Muscle of leg (tissue), 3 donors: ENCODE measurements at regions not wholly inside any gene's neighbourhood (a gene's known extent, or its start where the extent isn't known, plus 50 kb on each side); places are given as distances from the start of the nearest gene placed in this dataset.

ENCODE experiments used
- DNase-seq: peaks from one replicate; pipeline ENCODE4 v3.0.0; 2013
- H3K27ac ChIP-seq: one replicate; pipeline ENCODE4 v1.5.1; 2013; ENCODE audit warnings: mild to moderate bottlenecking, low read length, control low read depth
- H3K27me3 ChIP-seq: one replicate; pipeline ENCODE4 v1.6.1; 2013; ENCODE audit warnings: low read length; ENCODE audit not compliant: control insufficient read depth, insufficient read depth
- H3K36me3 ChIP-seq: one replicate; pipeline ENCODE4 v1.6.1; 2013; ENCODE audit warnings: low read length; ENCODE audit not compliant: control insufficient read depth, insufficient read depth
- H3K4me1 ChIP-seq: one replicate; pipeline ENCODE4 v1.6.1; 2013; ENCODE audit warnings: low read length; ENCODE audit not compliant: control insufficient read depth, insufficient read depth
- H3K4me3 ChIP-seq: one replicate; pipeline ENCODE4 v1.5.1; 2013; ENCODE audit warnings: low read length, control low read depth
- H3K9me3 ChIP-seq: replicated peaks from 2 replicates; pipeline ENCODE4 v1.6.1; 2013; ENCODE audit warnings: low read depth, low read length; ENCODE audit not compliant: control insufficient read depth
- WGBS: methylation state at CpG from one replicate; pipeline ENCODE4 v1.1.5; 2013; ENCODE audit warnings: missing lambda C conversion rate; ENCODE audit not compliant: insufficient coverage; 5-methylcytosine and 5-hydroxymethylcytosine counted together

DNA sequence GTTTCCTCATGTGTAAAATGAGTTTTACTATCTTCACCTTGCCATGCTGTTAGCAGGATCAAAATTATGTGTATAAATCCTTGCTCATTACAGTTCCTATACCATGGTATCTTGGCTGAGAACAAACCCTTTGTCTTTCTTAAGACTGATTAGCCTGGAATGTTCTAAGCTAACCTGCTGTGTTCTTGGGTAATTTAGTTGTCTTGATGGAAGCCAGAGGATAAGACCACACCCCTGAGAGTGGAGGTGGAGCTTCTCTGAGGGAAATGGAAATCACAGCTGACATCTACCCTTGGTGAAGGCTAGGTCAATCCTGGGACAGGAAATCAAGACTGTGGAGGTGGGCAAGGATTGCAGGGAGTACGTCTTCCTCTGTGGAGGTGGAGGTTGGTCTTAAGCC, 206.1 kb upstream of the ARHGAP20 start:
- no peak for DNase-seq
- Histone ChIP-seq H3K36me3 (no peaks in the 10 kb centered on the region), H3K4me1 (peaks cover 28% of the 10 kb centered on the region), H3K9me3 (peaks cover 2% of the 10 kb centered on the region), H3K27ac (no peak overlapping the region), H3K27me3 (no peaks in the 10 kb centered on the region), H3K4me3 (no peak overlapping the region)
- WGBS, result 89% methylated on average over 1 of the region's 1 CpG

DNA sequence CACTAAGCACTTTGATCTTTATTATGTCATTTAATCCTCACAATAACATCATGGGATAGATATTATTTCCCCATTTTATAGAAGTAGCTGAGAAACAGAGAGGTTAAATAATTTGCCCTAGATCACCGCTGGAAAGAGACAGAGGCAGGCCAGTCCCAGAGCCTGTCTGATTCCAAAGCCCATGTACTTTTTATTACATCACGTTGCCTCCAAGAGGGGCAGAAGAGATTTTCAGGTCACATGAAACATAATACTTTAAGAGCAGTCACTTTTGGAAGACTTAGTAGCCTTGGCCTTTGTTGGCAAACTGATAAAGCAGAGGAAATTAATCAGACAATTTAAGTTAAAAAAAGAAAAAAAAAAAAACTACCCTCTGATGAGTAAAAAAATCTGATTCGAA, 200.2 kb upstream of the ARHGAP20 start:
- Histone ChIP-seq H3K36me3 (no peaks in the 10 kb centered on the region), H3K4me3 (no peak overlapping the region), H3K27ac (no peak overlapping the region), H3K9me3 (peaks cover 2% of the 10 kb centered on the region), H3K27me3 (no peaks in the 10 kb centered on the region), H3K4me1 (peaks cover 24% of the 10 kb centered on the region)
- peak; percentile 35 for DNase-seq
- no CpG with 5 or more reads among the region's 3 CpGs for WGBS

DNA sequence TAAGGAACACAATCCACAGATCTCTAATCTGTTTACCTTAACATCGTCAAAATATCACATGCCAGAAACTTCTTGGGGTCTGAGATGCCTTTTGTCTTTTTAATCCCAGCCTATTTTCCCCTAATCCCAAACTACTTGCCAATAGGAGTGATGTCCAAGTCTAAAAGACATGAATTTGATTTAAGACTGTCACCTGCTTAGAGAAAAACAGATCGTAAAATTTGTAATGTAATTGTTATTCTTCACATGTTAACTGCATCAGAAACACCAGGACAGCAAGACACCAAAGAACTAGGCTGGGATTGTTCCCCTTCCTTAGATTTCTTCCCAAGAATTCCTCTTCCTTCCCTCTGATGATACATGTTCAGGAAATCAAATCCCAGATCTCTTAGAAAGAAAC, 198.1 kb upstream of the ARHGAP20 start:
- no CpG with 5 or more reads among the region's 2 CpGs for WGBS
- no peak overlapping the region for H3K27ac ChIP-seq

DNA sequence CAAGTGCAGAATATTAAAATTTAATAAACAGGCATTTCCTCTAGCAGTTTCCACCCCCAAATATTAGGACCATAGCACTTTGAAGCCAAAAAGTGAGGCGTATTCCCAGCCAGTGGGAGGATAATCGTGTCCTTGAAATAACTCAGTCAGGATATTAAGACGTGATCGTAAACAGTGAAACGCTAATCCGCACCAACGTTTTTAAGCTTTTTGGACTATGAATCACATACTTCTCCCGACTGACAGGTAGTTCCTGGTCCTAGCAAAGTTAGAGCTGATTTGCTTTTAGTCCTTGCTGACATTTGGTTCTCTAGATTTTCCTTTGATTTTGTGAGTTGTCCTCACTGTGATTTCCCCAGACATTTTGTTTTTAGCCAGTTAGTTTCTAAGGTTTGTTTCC, 197.1 kb upstream of the ARHGAP20 start:
- peak; percentile 61 for DNase-seq
- Histone ChIP-seq H3K36me3 (no peaks in the 10 kb centered on the region), H3K27me3 (no peaks in the 10 kb centered on the region), H3K27ac (peak overlapping the region; percentile 2), H3K9me3 (no peaks in the 10 kb centered on the region), H3K4me1 (peaks cover 24% of the 10 kb centered on the region), H3K4me3 (no peak overlapping the region)
- WGBS, result 45% methylated on average over 2 of the region's 8 CpGs

More for the DNA sequence above, 198.1 kb upstream of the ARHGAP20 start:
- no peaks in the 10 kb centered on the region for H3K36me3 ChIP-seq
- H3K27me3 ChIP-seq, result no peaks in the 10 kb centered on the region
- no peak overlapping the region for H3K4me3 ChIP-seq
- peaks cover 24% of the 10 kb centered on the region for H3K4me1 ChIP-seq
- H3K9me3 ChIP-seq, result no peaks in the 10 kb centered on the region
- DNase-seq, result peak; percentile 51

DNA sequence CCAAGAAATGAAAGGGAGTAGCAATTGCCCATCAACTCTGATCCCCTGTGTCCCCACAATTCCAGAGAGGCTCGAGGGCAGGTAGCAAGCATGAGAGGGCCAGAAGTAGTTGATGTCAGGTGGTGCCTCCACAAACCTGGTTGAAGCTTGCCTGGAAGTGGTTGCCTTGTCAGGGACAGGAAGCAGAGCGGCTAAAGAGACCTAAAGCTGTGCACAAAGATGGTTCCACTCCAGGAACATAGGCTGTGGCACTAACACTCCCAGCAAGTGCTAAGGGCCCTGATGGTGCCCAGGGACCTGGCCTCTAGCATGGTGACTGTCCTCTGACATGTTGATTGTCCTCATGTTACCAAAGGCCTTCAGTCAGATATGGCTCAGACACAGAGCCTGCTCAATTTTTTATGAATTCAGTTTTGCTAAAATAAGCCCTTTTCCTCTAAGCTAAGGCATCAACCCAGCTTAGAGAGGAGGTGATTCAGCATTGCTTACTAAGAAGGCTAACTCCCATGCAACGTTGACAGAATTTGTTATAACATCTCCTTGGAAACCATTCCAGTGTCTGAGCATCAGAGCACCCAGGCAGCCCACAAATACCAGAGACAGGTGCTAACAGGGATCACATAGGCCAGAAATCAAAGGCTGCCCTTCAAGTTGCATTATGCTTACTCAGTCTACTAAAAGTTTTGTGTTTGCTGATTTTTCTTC, 196.3 kb upstream of the ARHGAP20 start:
- peak; percentile 63 for DNase-seq
- 50% methylated on average over 2 of the region's 3 CpGs for WGBS

DNA sequence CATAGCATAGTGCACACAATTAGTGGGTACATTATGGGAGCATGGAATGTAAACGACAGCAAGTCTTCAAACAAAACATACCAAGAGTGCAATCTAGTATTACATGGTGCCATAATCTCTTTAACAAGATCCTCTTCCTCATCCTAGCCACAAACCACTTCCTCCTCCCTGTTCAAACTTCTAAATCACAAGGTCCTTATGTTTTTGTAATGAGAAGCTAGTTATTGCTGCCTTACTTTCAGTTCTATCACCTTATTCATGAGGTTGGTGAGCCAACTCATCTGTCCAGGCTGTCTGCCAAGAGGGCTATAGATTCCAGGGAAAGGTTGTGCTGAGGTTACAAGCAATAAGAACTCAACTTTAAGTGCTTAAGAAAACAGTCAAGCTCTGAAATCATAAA, 195.4 kb upstream of the ARHGAP20 start:
- no peaks in the 10 kb centered on the region for H3K9me3 ChIP-seq
- no peaks in the 10 kb centered on the region for H3K36me3 ChIP-seq
- H3K27me3 ChIP-seq, result no peaks in the 10 kb centered on the region
- no peak overlapping the region for H3K4me3 ChIP-seq
- DNase-seq, result peak; percentile 77
- peaks cover 24% of the 10 kb centered on the region for H3K4me1 ChIP-seq
- WGBS, result no CpG with 5 or more reads among the region's 1 CpG
- no peak overlapping the region for H3K27ac ChIP-seq

More for the DNA sequence above, 196.3 kb upstream of the ARHGAP20 start:
- Histone ChIP-seq H3K4me1 (peaks cover 28% of the 10 kb centered on the region), H3K36me3 (no peaks in the 10 kb centered on the region), H3K9me3 (no peaks in the 10 kb centered on the region), H3K4me3 (no peak overlapping the region), H3K27ac (peak overlapping the region; percentile 60), H3K27me3 (no peaks in the 10 kb centered on the region)

DNA sequence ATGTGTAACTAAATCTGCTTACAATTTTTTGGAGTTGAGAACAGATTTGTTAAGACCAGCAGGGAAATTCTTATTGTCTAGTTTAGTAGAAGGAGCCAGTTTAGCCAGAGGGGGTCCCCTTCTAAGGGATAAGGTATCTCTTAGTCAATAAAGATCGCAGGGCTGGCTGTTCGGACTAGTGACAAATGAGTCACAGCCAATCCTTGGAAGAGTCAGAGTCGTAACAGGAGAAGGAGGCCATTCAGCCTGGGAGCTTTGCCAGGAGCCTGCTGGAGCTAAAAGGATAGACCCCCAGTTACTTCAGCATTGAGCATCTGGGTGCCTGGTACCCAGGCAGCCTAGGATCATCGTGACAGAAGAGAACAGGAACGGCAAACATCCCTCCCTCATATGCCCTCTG, 191.6 kb upstream of the ARHGAP20 start:
- 47% methylated on average over 3 of the region's 5 CpGs for WGBS
- no peak overlapping the region for H3K27ac ChIP-seq
- H3K4me1 ChIP-seq, result peaks cover 15% of the 10 kb centered on the region
- no peaks in the 10 kb centered on the region for H3K27me3 ChIP-seq
- peak; percentile 67 for DNase-seq
- no peaks in the 10 kb centered on the region for H3K36me3 ChIP-seq
- H3K4me3 ChIP-seq, result no peak overlapping the region
- no peaks in the 10 kb centered on the region for H3K9me3 ChIP-seq

DNA sequence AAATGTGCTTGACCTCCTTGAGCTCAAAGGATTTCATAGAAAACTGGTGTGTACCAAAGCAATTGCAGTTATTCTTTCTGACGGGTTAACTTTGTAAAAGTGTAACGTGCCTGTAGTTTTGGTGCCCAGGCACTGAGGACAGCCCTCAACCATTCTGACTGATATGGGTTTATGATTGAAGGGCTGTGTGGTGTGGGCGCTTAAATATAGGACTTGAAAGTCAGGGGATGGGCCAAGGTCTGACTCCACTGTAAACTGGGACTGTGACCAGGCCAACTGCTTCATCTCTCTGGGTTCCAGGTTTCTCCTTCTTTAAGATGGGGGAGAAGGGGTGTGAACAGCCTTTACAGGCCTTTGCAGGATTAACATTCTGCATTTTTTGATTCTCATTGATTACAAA, 191.1 kb upstream of the ARHGAP20 start:
- Histone ChIP-seq H3K27me3 (no peaks in the 10 kb centered on the region), H3K27ac (no peak overlapping the region), H3K4me3 (no peak overlapping the region), H3K4me1 (peaks cover 11% of the 10 kb centered on the region), H3K36me3 (no peaks in the 10 kb centered on the region), H3K9me3 (no peaks in the 10 kb centered on the region)
- WGBS, result 85% methylated on average over 3 of the region's 3 CpGs
- DNase-seq, result no peak

DNA sequence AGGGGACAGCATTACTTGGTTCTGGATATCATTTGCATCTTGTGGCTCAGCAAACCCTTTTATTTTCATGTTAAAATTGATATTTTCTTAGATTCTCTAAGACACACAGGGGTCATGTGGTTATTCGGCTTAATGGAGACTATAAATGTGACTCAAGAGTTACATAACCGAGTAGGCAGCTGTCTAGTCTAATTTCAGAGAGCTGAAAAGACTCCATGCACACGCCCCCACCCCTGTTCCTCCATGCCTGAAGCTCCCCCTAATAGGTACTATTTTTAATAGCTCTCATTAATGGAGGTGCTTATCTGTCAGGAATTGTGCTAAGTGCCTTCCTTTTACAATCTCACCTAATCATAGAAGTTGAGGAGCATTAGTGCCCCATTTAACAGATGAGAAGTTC, 189.2 kb upstream of the ARHGAP20 start:
- Histone ChIP-seq H3K4me3 (no peak overlapping the region), H3K36me3 (no peaks in the 10 kb centered on the region), H3K27me3 (no peaks in the 10 kb centered on the region), H3K9me3 (no peaks in the 10 kb centered on the region), H3K27ac (no peak overlapping the region), H3K4me1 (peaks cover 4% of the 10 kb centered on the region)
- no CpG with 5 or more reads among the region's 3 CpGs for WGBS
- no peak for DNase-seq

DNA sequence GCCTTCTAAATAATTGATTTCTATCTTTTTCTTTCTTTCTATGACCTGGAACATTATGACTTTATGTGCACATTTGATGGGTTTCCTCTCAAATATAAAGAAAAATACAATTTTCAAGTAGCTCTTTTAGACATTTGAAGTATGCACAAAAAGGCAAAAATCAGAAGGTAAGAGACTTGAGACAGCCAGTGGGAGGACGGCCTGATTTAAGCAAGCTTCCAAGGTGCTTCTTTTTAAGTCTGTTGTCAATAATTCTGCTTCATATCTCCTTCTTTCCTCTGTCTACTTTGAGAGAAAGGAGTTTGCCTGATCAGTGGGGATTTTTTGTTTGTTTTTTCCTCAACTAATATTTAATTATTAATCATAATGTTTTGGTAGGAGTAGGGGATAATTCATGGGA, 188.2 kb upstream of the ARHGAP20 start:
- no CpG with 5 or more reads among the region's 1 CpG for WGBS

DNA sequence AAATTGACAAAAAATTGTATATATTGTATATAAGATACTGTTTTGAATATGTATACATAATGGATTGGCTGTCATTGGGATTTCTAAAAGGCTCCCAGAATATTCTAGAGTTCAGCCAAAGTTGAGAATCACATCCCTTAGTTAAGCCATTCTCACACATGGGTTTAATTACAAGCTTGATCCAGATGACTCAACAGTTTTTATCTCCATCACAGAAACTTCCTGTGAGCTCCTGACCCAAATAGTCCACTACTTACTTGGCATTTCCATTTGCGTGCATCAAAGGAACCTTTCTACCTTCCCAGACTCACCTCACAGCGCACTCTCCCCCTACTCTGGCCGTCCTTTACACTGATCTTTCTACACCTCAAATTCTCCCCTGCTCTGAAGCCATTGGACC, 184.8 kb upstream of the ARHGAP20 start:
- Histone ChIP-seq H3K4me3 (no peak overlapping the region), H3K4me1 (no peaks in the 10 kb centered on the region), H3K27me3 (no peaks in the 10 kb centered on the region), H3K36me3 (no peaks in the 10 kb centered on the region), H3K27ac (no peak overlapping the region), H3K9me3 (no peaks in the 10 kb centered on the region)
- DNase-seq, result peak; percentile 77
- WGBS, result 74% methylated on average over 3 of the region's 3 CpGs

More for the DNA sequence above, 188.2 kb upstream of the ARHGAP20 start:
- H3K9me3 ChIP-seq, result no peaks in the 10 kb centered on the region
- no peaks in the 10 kb centered on the region for H3K36me3 ChIP-seq
- no peak overlapping the region for H3K27ac ChIP-seq
- no peaks in the 10 kb centered on the region for H3K27me3 ChIP-seq
- no peak overlapping the region for H3K4me3 ChIP-seq
- peaks cover 4% of the 10 kb centered on the region for H3K4me1 ChIP-seq
- DNase-seq, result no peak
